Adipocyte (in vitro differentiated cells): ENCODE measurements at regions not wholly inside any gene's neighbourhood (a gene's known extent, or its start where the extent isn't known, plus 50 kb on each side); places are given as distances from the start of the nearest gene placed in this dataset.

Experiments used
- DNase-seq: peaks from one replicate; pipeline ENCODE4 v3.0.0-alpha.2; 2015; ENCODE audit warnings: low read depth
- H3K27me3 ChIP-seq: replicated peaks from 2 replicates; pipeline ENCODE4 v1.7.0; 2013; ENCODE audit warnings: mild to moderate bottlenecking, low read length, moderate library complexity; ENCODE audit not compliant: control insufficient read depth, insufficient read depth
- H3K36me3 ChIP-seq: 2 replicates; pipeline ENCODE4 v1.7.0; 2013; ENCODE audit warnings: low read length, mild to moderate bottlenecking, moderate library complexity; ENCODE audit not compliant: control insufficient read depth, insufficient read depth, severe bottlenecking
- H3K4me1 ChIP-seq: 2 replicates; pipeline ENCODE4 v1.7.0; 2013; ENCODE audit warnings: mild to moderate bottlenecking, low read length, moderate library complexity; ENCODE audit not compliant: control insufficient read depth, insufficient read depth
- H3K4me3 ChIP-seq: 2 replicates; pipeline ENCODE4 v1.7.0; 2013; ENCODE audit warnings: mild to moderate bottlenecking, low read length, moderate library complexity
- H3K9ac ChIP-seq: 2 replicates; pipeline ENCODE4 v1.7.0; 2013; ENCODE audit warnings: mild to moderate bottlenecking, low read length, moderate library complexity
- H3K9me3 ChIP-seq: 2 replicates; pipeline ENCODE4 v1.7.0; 2013; ENCODE audit warnings: mild to moderate bottlenecking, low read length, moderate library complexity; ENCODE audit not compliant: control insufficient read depth

DNA sequence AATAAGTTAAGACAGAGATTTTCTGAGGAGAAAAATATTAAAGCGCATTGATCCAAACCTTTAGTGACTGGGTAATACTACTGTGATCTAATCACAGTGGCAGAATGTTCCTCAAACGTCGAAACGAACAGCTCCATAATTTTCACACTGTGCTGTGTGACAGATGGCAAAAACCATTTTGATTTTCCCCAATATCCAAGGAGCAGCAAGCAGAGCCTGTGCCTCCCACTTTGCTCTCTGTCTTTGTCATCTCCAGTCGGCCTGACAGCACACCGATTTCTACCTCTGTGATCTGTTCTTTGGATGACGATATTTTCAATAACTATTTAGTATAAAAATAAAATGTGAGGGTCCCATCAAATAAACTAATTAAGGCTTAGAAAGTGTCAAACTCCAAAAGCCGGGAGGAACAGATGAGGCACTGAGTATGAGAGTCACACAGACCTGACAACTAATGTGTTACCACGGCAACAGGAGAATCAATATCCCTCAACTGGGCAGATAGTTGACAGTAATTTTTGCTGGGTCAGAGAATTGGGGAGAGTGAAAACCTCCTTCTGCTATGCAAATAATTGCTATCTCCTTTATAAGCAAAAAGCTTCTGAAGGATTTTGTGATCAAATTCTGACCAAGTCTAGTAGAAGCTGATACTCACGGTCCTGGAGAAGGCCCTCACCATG lies 489.1 kb upstream of the CFAP20DC start:
- no peak overlapping the region for H3K9ac ChIP-seq
- H3K36me3 ChIP-seq: no peaks in the 10 kb centered on the region
- H3K9me3 ChIP-seq: no peaks in the 10 kb centered on the region
- H3K4me3 ChIP-seq: no peak overlapping the region
- DNase-seq: no peak
- H3K27me3 ChIP-seq: no peaks in the 10 kb centered on the region
- H3K4me1 ChIP-seq: peaks cover 25% of the 10 kb centered on the region

DNA sequence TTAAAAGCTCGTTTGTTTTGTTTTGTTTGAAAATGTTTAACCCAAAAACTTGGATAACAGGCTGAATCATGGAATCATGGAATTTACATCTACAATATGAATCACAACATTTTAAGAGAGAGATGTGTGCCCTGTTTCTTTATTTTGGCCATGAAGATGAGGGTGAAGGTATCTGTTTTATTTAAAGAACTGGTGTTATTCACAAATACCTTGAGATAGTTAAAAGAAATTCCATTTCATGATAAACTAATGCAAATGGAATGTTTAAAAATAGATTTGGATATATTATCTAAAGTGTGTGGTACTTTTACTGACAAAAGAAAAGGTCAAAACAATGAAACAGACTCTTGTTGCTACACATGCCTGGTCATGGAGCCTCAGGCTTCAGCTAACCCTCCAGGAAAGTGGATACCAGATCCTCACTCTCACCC lies 486.0 kb upstream of the CFAP20DC start:
- H3K4me1 ChIP-seq: peaks cover 25% of the 10 kb centered on the region
- H3K27me3 ChIP-seq: no peaks in the 10 kb centered on the region
- H3K4me3 ChIP-seq: peak overlapping the region; percentile 7
- H3K36me3 ChIP-seq: no peaks in the 10 kb centered on the region
- no peak overlapping the region for H3K9ac ChIP-seq
- DNase-seq: peak; percentile 54
- H3K9me3 ChIP-seq: no peaks in the 10 kb centered on the region

DNA sequence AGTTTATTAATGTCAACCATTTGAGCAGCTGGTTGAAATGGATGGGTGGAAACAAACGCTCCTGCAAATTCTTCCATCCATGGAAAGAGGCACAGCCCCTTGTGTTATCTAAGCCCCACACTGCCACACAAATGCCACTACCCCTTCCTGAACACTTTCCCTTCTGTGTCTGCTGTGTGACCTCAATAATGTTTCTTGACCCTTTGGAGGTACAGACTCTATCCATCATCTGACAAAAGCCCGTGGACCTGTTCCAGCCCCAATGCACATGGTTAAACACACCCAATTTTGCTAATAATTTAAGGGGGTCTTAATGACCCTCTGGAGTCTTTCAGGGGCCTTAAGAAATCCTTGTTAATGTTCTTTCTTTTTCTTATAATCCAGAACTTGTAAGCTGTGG lies 482.2 kb upstream of the CFAP20DC start:
- no peaks in the 10 kb centered on the region for H3K36me3 ChIP-seq
- H3K4me3 ChIP-seq: no peak overlapping the region
- H3K9ac ChIP-seq: no peak overlapping the region
- DNase-seq: no peak
- no peaks in the 10 kb centered on the region for H3K27me3 ChIP-seq
- H3K9me3 ChIP-seq: no peaks in the 10 kb centered on the region
- H3K4me1 ChIP-seq: peaks cover 15% of the 10 kb centered on the region

DNA sequence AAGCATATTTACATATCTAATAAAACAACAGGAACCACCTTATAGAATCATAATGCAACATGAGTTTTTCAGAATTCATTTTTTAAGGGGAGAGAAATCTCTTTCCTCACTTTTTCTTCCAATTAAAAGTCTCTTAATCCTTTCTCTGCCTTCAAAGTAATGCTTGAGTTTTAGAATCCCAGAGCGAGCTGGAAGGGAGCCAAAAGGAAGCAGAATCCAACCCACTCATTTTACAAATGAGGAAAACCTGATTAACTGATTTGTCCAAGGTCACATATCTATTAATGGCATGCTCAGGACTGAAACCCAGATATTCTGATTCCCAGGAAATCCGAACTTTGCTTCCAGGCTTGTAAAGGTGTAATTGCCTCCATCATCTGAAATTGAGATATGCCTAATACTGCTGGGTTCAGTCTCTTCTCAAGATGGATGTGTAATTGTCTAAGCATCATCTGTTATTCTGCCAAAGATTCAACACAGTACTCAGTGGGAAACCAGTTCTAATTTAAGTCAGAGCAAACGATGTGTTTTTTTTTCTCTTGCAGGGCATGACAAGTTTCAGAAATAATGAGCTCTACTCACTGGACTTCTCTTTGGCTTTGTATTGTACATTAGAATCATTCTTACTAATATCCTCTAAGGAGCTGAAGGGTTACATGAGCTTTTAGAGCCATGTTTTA lies 481.4 kb upstream of the CFAP20DC start:
- H3K4me3 ChIP-seq: no peak overlapping the region
- H3K9me3 ChIP-seq: no peaks in the 10 kb centered on the region
- no peak for DNase-seq
- H3K27me3 ChIP-seq: no peaks in the 10 kb centered on the region
- no peak overlapping the region for H3K9ac ChIP-seq
- peaks cover 11% of the 10 kb centered on the region for H3K4me1 ChIP-seq
- no peaks in the 10 kb centered on the region for H3K36me3 ChIP-seq

DNA sequence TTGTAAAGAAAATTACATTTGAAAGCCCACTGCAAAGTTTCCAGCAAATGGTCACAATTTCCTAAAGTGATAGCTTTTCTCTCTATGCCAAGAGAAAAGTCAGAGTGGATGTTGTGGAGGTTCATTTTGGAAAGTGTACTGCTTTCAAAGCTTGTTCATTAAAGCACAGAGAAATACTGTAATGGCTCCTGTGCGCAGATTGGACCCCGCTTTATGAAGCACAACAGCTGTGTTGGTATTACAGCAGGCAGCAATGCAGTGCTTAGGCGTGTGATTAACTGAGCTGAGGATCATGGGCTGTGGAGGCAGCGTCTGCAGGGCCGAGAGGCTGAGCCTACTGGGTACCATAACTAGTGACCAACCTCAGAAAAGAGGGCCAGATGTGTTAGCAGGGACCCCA lies 478.4 kb upstream of the CFAP20DC start:
- Histone ChIP-seq H3K36me3 (no peaks in the 10 kb centered on the region), H3K4me3 (no peak overlapping the region), H3K9me3 (no peaks in the 10 kb centered on the region), H3K4me1 (no peaks in the 10 kb centered on the region), H3K9ac (no peak overlapping the region), H3K27me3 (no peaks in the 10 kb centered on the region)
- no peak for DNase-seq

DNA sequence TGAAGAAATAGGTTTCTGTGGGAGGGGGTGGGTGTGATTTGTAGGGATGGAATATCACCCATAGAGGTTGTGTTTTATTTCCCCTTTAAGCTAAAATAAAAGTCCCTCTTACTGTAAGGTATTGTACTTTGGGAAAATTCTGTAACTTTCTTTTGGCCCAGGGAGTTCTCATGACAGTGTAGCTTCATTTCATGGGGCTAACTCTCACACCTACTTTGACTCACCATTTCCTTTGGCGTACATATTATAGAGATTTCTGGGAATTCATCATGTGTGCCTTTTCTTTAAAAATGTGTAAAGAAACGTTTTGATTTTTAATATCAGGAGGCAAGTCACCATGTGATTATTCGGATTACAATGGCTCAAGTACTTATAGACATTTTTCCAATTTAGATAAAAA lies 477.7 kb upstream of the CFAP20DC start:
- Histone ChIP-seq H3K4me1 (no peaks in the 10 kb centered on the region), H3K4me3 (no peak overlapping the region), H3K9me3 (no peaks in the 10 kb centered on the region), H3K36me3 (no peaks in the 10 kb centered on the region), H3K27me3 (no peaks in the 10 kb centered on the region), H3K9ac (no peak overlapping the region)
- DNase-seq: no peak

DNA sequence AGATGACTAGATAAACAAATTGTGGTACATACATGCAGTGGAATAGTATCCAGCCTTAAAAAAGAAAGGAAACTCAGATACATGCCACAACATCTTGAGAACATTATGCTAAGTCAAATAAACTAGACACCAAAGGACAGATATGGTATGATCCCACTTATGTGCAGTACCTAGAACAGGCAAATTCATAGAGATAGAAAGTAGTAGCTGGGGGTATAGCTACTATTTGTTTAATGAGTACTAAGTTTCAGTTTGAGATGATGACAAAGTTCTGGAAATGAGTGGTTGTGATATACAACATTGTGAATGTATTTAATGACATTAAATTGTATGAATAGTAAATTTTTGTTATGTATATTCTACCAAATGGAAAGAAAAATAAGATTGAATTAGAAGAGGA lies 477.2 kb upstream of the CFAP20DC start:
- Histone ChIP-seq H3K9ac (no peak overlapping the region), H3K36me3 (no peaks in the 10 kb centered on the region), H3K4me3 (no peak overlapping the region), H3K9me3 (no peaks in the 10 kb centered on the region), H3K27me3 (no peaks in the 10 kb centered on the region), H3K4me1 (no peaks in the 10 kb centered on the region)
- no peak for DNase-seq

DNA sequence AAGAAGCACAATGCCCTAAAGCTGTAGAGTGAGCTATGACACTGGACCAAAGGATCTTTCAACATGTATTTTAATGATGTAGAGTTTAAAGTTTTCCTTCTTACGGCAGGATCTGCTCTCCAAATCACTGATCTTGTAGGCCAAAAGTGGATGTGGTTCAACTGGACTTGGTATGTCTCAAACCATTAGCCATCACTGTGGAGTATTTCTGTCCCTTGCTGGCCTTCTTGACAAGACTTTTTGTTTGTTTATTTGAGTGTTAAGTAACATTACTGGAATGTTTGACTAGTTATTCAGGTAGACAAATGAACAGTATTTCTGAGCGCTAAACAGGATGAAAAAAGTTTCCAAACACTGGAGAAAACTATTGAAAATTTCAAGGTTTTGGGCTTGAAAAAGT lies 472.7 kb upstream of the CFAP20DC start:
- H3K4me3 ChIP-seq: no peak overlapping the region
- H3K36me3 ChIP-seq: no peaks in the 10 kb centered on the region
- peaks cover 3% of the 10 kb centered on the region for H3K4me1 ChIP-seq
- H3K9me3 ChIP-seq: no peaks in the 10 kb centered on the region
- DNase-seq: no peak
- H3K9ac ChIP-seq: no peak overlapping the region
- no peaks in the 10 kb centered on the region for H3K27me3 ChIP-seq

DNA sequence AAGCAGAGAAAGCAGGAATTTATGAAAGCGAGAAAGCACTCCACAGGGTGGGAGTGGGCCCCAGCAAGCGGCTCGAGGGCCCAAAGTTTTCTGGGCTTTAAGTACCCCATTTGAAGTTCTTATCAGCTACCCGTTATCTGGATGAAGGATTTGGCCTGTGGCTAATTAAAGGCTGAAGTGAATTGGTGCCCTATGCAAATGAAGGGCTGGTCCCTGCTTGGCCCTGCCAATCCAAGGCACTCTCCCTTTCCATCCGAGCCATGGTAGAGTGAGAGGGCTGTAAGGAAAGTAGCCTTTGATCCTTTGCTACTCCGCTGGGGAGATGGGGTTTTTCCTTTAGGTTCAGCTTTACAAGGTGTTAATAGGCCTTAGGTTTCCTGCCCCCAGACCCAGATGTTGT lies 469.3 kb upstream of the CFAP20DC start:
- H3K27me3 ChIP-seq: no peaks in the 10 kb centered on the region
- H3K9me3 ChIP-seq: no peaks in the 10 kb centered on the region
- DNase-seq: no peak
- H3K4me3 ChIP-seq: no peak overlapping the region
- no peaks in the 10 kb centered on the region for H3K36me3 ChIP-seq
- peaks cover 7% of the 10 kb centered on the region for H3K4me1 ChIP-seq
- H3K9ac ChIP-seq: no peak overlapping the region

DNA sequence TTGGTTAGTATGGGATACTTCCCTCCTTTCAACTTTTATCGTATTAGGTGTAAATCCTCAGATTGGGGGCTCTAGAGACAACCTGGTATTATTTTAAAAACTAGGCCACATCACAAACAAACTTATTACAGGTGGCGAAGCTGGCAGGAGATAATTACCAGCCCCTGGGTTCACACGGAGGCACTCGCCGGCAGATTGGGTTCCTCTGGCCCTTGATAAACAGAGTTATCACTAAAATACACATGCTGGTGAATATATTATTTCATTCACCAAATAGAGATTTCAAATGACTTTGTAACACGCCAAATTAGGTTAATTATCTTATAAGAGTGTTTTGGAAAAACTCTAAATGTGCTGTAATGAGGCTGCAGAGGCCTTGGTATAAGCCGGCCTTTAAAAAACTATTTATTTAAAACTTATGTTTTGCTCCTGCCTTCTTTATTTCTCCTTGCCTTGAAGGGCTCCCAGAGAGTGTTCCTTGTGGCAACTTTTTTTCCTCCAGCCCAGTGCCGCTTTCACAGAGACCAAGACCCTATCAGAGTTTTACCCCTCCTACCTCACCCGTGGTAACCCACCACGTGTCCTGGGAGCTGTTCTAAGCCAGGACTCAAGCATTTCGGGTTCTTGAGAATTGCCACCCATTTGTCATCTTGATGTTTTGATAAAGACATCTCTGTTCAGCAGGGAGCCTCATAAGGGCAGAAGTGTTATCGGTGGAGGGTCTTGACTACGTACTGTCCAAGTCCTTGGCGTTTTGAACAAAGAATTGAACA lies 468.6 kb upstream of the CFAP20DC start:
- Histone ChIP-seq H3K9me3 (no peaks in the 10 kb centered on the region), H3K9ac (no peak overlapping the region), H3K4me3 (no peak overlapping the region), H3K36me3 (no peaks in the 10 kb centered on the region), H3K27me3 (no peaks in the 10 kb centered on the region), H3K4me1 (peaks cover 7% of the 10 kb centered on the region)
- DNase-seq: no peak

DNA sequence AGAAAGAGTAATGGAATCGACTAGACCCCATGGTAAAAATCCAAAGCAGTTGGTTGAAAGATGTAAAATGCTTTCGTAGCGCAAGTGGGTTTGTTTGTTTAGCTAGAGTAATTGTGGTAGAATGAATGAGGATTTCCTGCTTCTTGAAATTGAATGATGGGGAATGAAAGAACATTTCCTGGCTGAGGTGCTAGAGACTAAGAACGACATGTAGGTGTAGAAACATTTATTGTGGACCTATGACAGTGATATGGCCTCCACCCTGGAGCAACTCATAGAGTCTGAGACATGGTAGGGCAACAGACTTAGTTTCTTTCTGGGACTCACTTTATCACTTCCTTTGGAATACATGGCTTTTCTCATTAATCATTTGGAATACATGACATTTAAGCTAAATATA lies 467.6 kb upstream of the CFAP20DC start:
- Histone ChIP-seq H3K9me3 (no peaks in the 10 kb centered on the region), H3K4me1 (peaks cover 7% of the 10 kb centered on the region), H3K4me3 (no peak overlapping the region), H3K27me3 (no peaks in the 10 kb centered on the region), H3K36me3 (no peaks in the 10 kb centered on the region), H3K9ac (no peak overlapping the region)
- DNase-seq: no peak
